K562 (cell line): ENCODE measurements at regions not wholly inside any gene's neighbourhood (a gene's known extent, or its start where the extent isn't known, plus 50 kb on each side); places are given as distances from the start of the nearest gene placed in this dataset.

Source experiments
- ATAC-seq: fragments of 200-7000 bp; cut with Tn5 transposase; 3 replicates; pipeline ENCODE4 v1.9.1; 2020; ENCODE audit warnings: moderate library complexity
- BruUV-seq: library from RNA; stranded (reverse); fragments of 400-500 nt; replicated peaks from 2 replicates; lab custom pipeline; 2021; lab: Mats Ljungman, UMichigan
- CTCF ChIA-PET: fragments of 300-600 bp; formaldehyde crosslinking; extraction: SDS; loops from one replicate; lab custom pipeline; 2021; ENCODE audit warnings: low intra/inter-chr PET ratio; lab: Yijun Ruan, JAX
- POLR2A ChIA-PET: fragments of 300-600, 350-650 bp; sonication (Branson Sonifier 250); formaldehyde crosslinking; extraction: SDS; loops from one replicate; lab custom pipeline; 2021; ENCODE audit warnings: antibody characterized with exemption, inconsistent platforms; lab: Yijun Ruan, JAX
- DNase-seq, 4 experiments: peaks; one replicate each; pipeline versions ENCODE4 v3.0.0 to v3.0.0-alpha.2; 2011 to 2018; ENCODE audit warnings: low spot score in 3 of 4, mixed read lengths in 3 of 4; ENCODE audit errors: extremely low read depth in 1 of 4
- FAIRE-seq: peaks from 2 replicates; lab custom pipeline; 2011; peaks lifted over from hg19 to GRCh38; lab: Jason Lieb, UNC
- H2AFZ ChIP-seq: 2 replicates; pipeline ENCODE4 v1.6.0; 2011; ENCODE audit warnings: low read depth, low read length, control low read depth, inconsistent platforms
- H3K27ac ChIP-seq: fragments of 200-600 bp; 3 replicates; pipeline ENCODE4 v1.8.0; 2011; ENCODE audit warnings: low read depth, mild to moderate bottlenecking, control low read depth, inconsistent platforms, low read length, moderate library complexity, mixed read lengths; ENCODE audit errors: extremely low read depth
- H3K27me3 ChIP-seq, 2 experiments: fragments of 300-600 bp in 1 of 2; 2 replicates in 1 of 2; 3 replicates in 1 of 2; pipeline versions ENCODE4 v1.6.0 to v1.8.0; 2011; ENCODE audit warnings: inconsistent platforms in 2 of 2, low read length in 2 of 2, mild to moderate bottlenecking in 1 of 2, mixed read lengths in 1 of 2, moderate library complexity in 1 of 2; ENCODE audit not compliant: control insufficient read depth in 2 of 2, insufficient read depth in 2 of 2
- H3K36me3 ChIP-seq: fragments of 300-600 bp; 3 replicates; pipeline ENCODE4 v1.8.0; 2011; ENCODE audit warnings: mild to moderate bottlenecking, low read length, inconsistent platforms; ENCODE audit not compliant: control insufficient read depth, insufficient read depth
- H3K4me1 ChIP-seq, 2 experiments: fragments of 200-600 bp in 1 of 2; replicated peaks in 1 of 2; 2 replicates in 1 of 2; 3 replicates in 1 of 2; pipeline versions ENCODE4 v1.5.1 to v1.8.0; 2011; ENCODE audit warnings: inconsistent platforms in 2 of 2, low read length in 2 of 2, mild to moderate bottlenecking in 1 of 2, mixed read lengths in 1 of 2, moderate library complexity in 1 of 2; ENCODE audit not compliant: control insufficient read depth in 2 of 2, insufficient read depth in 2 of 2
- H3K4me2 ChIP-seq: 2 replicates; pipeline ENCODE4 v1.6.1; 2011; ENCODE audit warnings: low read length, control low read depth, inconsistent platforms, mixed read lengths; ENCODE audit not compliant: insufficient read depth
- H3K4me3 ChIP-seq: fragments of 200-600 bp; sonication (generic), shearing (Covaris generic); 2 replicates; pipeline ENCODE4 v1.5.1; 2016; ENCODE audit warnings: control low read depth, inconsistent platforms
- H3K79me2 ChIP-seq: fragments of 200-600 bp; 3 replicates; pipeline ENCODE4 v1.8.0; 2011; ENCODE audit warnings: low read length, inconsistent platforms; ENCODE audit not compliant: control insufficient read depth, insufficient read depth
- H3K9ac ChIP-seq, 2 experiments: 2 replicates each; pipeline versions ENCODE4 v1.6.0 to v1.6.1; 2011; ENCODE audit warnings: low read depth in 2 of 2, low read length in 2 of 2, control low read depth in 1 of 2, inconsistent platforms in 1 of 2, mild to moderate bottlenecking in 1 of 2, mixed read lengths in 1 of 2; ENCODE audit not compliant: insufficient read depth in 1 of 2
- H3K9me1 ChIP-seq: one replicate; pipeline ENCODE4 v1.6.0; 2011; ENCODE audit warnings: inconsistent platforms, mild to moderate bottlenecking, low read length, moderate library complexity; ENCODE audit not compliant: control insufficient read depth, insufficient read depth
- H3K9me3 ChIP-seq: replicated peaks from 2 replicates; pipeline ENCODE4 v1.5.1; 2011; ENCODE audit warnings: low read depth, low read length, inconsistent platforms; ENCODE audit not compliant: control insufficient read depth, insufficient read depth
- H4K20me1 ChIP-seq: replicated peaks from 2 replicates; pipeline ENCODE4 v1.6.1; 2011; ENCODE audit warnings: low read length, inconsistent platforms, mixed read lengths; ENCODE audit not compliant: control insufficient read depth, insufficient read depth
- CBFA2T3 ChIP-seq: fragments of 450-650 bp; IDR thresholded peaks from 2 replicates; pipeline ENCODE4 v1.6.1; 2017
- CBX2 ChIP-seq: fragments of 200-600 bp; sonication (generic); IDR thresholded peaks from one replicate; pipeline ENCODE4 v1.6.1; 2012; ENCODE audit warnings: mild to moderate bottlenecking, low read length, inconsistent platforms; ENCODE audit not compliant: insufficient read depth, poor library complexity, severe bottlenecking
- CHD4 ChIP-seq: fragments of 200-600 bp; sonication (generic); IDR thresholded peaks from 3 replicates; pipeline ENCODE4 v1.6.1; 2012; ENCODE audit warnings: low read depth, mild to moderate bottlenecking, mixed read lengths, low read length, inconsistent platforms; ENCODE audit not compliant: insufficient read depth, insufficient replicate concordance, poor library complexity, severe bottlenecking
- GATAD2A ChIP-seq: fragments of 450-650 bp; IDR thresholded peaks from 2 replicates; pipeline ENCODE4 v1.6.1; 2017
- NCOA4 ChIP-seq: fragments of 450-650 bp; IDR thresholded peaks from 2 replicates; pipeline ENCODE4 v1.6.1; 2018; ENCODE audit warnings: mild to moderate bottlenecking; ENCODE audit not compliant: partially characterized antibody
- PHF20 ChIP-seq: fragments of 450-650 bp; IDR thresholded peaks from 2 replicates; pipeline ENCODE4 v1.6.1; 2018; ENCODE audit not compliant: partially characterized antibody
- POLR2A ChIP-seq: fragments of 450-650 bp; conservative IDR thresholded peaks from 2 replicates; pipeline ENCODE4 v1.6.1; 2016
- PREB ChIP-seq: sonication (generic); formaldehyde crosslinking; IDR thresholded peaks from 2 replicates; pipeline ENCODE4 v1.8.1; 2023; ENCODE audit warnings: mild to moderate bottlenecking, missing genetic modification reagents
- PTTG1 ChIP-seq: fragments of 450-650 bp; IDR thresholded peaks from 2 replicates; pipeline ENCODE4 v1.6.1; 2016; ENCODE audit warnings: low read depth, mild to moderate bottlenecking, missing genetic modification characterization, missing compliant biosample characterization
- RHOXF2B ChIP-seq: fragments of 250-450 bp; sonication (Bioruptor Pico); conservative IDR thresholded peaks from 2 replicates; pipeline ENCODE4 v1.5.1; 2021
- RNF2 ChIP-seq: sonication (generic); IDR thresholded peaks from 2 replicates; pipeline ENCODE4 v1.6.1; 2016
- SETDB1 ChIP-seq: IDR thresholded peaks from one replicate; pipeline ENCODE4 v1.6.1; 2012; ENCODE audit warnings: low read length, control low read depth, inconsistent platforms
- SREBF1 ChIP-seq: fragments of 150-350 bp; IDR thresholded peaks from 2 replicates; pipeline ENCODE4 v1.6.1; 2014; ENCODE audit warnings: antibody characterized with exemption, low read depth, low read length, borderline replicate concordance
- SRSF3 ChIP-seq: fragments of 200-400 bp; formaldehyde crosslinking; IDR thresholded peaks from 2 replicates; pipeline ENCODE4 v1.6.1; 2016; ENCODE audit warnings: mild to moderate bottlenecking, low read length, moderate library complexity; ENCODE audit not compliant: insufficient read depth
- TEAD4 ChIP-seq, 2 experiments: sonication (generic) in 1 of 2; formaldehyde crosslinking in 1 of 2; IDR thresholded peaks; 2 replicates each; pipeline versions ENCODE4 v1.6.1 to v1.8.0; 2012 to 2022; ENCODE audit warnings: borderline replicate concordance in 1 of 2, inconsistent platforms in 1 of 2, low read length in 1 of 2, mild to moderate bottlenecking in 1 of 2, missing genetic modification reagents in 1 of 2
- ZC3H11A ChIP-seq: IDR thresholded peaks from 2 replicates; pipeline ENCODE4 v1.6.1; 2012; ENCODE audit warnings: low read depth, low read length, improper control_type of control experiment
- ZNF124 ChIP-seq: sonication (generic); formaldehyde crosslinking; IDR thresholded peaks from 2 replicates; pipeline ENCODE4 v1.8.1; 2022; ENCODE audit warnings: missing genetic modification reagents
- ZNF224 ChIP-seq: sonication (generic); formaldehyde crosslinking; IDR thresholded peaks from 2 replicates; pipeline ENCODE4 v1.8.0; 2022; ENCODE audit warnings: mild to moderate bottlenecking, missing genetic modification reagents
- ZNF282 ChIP-seq: sonication (generic); formaldehyde crosslinking; IDR thresholded peaks from 2 replicates; pipeline ENCODE4 v1.8.1; 2023; ENCODE audit warnings: missing genetic modification reagents
- ZNF41 ChIP-seq: fragments of 250-450 bp; sonication (Bioruptor Pico); conservative IDR thresholded peaks from 2 replicates; pipeline ENCODE4 v1.4.0; 2020; ENCODE audit warnings: mild to moderate bottlenecking
- ZNF507 ChIP-seq: conservative IDR thresholded peaks from 2 replicates; pipeline ENCODE4 v1.6.1; 2017; ENCODE audit warnings: missing genetic modification characterization, missing compliant biosample characterization
- WGBS: fragments of 100-300 bp; shearing (Covaris generic); methylation state at CpG from one replicate; pipeline ENCODE4 v1.1.6; 2016; ENCODE audit warnings: low coverage, mixed read lengths; ENCODE audit not compliant: insufficient coverage; ENCODE audit errors: missing lambda C conversion rate; 5-methylcytosine and 5-hydroxymethylcytosine counted together
- in situ Hi-C: fragments of 300-500 bp; cut with MboI; formaldehyde crosslinking; loops from 4 replicates; pipeline ENCODE4 v1.15.0; 2018; ENCODE audit warnings: inconsistent platforms, mixed read lengths
- intact Hi-C: fragments of 100-400 bp; cut with micrococcal nuclease; formaldehyde crosslinking; loops from 2 replicates; pipeline ENCODE4 v1.14.2; 2022
- TF ChIP-seq, protein P1 (sequence below): fragments of 450-650 bp; IDR thresholded peaks from 2 replicates; pipeline ENCODE4 v1.6.1; 2016; ENCODE audit warnings: mild to moderate bottlenecking

DNA sequence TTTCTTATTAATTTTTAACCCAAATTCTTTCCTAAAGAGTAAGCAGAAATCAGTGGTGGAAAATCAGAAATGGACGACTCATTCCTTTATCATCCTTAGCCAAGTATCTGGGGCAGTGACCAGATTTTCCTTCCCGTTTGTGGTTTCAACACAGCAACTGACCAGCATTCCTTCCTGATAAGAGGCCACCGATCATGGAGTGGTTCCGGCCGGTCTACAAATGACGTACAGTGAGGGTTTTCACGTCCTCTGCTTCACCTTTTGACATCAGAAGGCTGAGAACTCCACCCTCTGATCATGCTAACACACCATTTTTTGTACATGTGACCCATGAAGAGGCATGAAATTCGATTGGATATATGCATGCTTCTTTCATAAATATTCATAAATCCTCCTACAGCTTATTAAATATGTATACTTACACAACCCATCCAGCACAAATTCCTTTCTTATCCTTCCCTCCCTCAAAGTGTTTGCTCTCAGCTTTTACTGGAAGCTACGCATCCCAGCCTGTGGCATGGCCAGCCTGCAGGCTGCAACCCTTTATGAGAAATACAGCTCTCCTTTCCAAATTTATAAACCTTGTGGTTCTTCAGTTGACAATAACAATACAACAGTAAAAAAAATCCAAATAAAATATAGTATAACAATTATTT is 173.0 kb upstream of the CASK start (continued):
- TF ChIP-seq SRSF3 (no peak), CBFA2T3 (peak; percentile 50), NCOA4 (no peak), CBX2 (no peak), ZNF507 (no peak), TEAD4 (IDR thresholded peaks at IDR 0.05; ENCODE audit: low read length) (peak; percentile 77), TEAD4 (CRISPR knock-in tag; IDR thresholded peaks at IDR 0.05; ENCODE audit: borderline replicate concordance) (no peak), PTTG1 (tag) (no peak), SREBF1 (no peak), ZC3H11A (no peak), PREB (no peak), ZNF41 (CRISPR knock-in tag) (no peak)

- no TSS peak for BruUV-seq
- Histone ChIP-seq H3K4me1 (no peaks in the 10 kb centered on the region), H3K9ac (no peak overlapping the region), H2AFZ (no peak overlapping the region), H3K36me3 (no peaks in the 10 kb centered on the region), H3K9me3 (no peaks in the 10 kb centered on the region), H3K79me2 (no peaks in the 10 kb centered on the region), H3K4me2 (no peak overlapping the region), H3K27ac (no peak overlapping the region), H4K20me1 (no peaks in the 10 kb centered on the region), H3K27me3 (no peaks in the 10 kb centered on the region), H3K9me1 (no peaks in the 10 kb centered on the region), H3K4me3 (no peak overlapping the region)
- intact Hi-C loops (no loop called here), in situ Hi-C loops (no loop called here)
- CTCF ChIA-PET = no interaction called here
- 3% methylated on average over 5 of the region's 5 CpGs for WGBS
- FAIRE-seq (no peak), ATAC-seq (no peak), DNase-seq (no peak)
- POLR2A ChIA-PET = no interaction called here
- no peak for TF ChIP-seq POLR2A
- TF ChIP-seq ZNF124 (CRISPR knock-in tag) = no peak
- TF ChIP-seq, protein P1, sequence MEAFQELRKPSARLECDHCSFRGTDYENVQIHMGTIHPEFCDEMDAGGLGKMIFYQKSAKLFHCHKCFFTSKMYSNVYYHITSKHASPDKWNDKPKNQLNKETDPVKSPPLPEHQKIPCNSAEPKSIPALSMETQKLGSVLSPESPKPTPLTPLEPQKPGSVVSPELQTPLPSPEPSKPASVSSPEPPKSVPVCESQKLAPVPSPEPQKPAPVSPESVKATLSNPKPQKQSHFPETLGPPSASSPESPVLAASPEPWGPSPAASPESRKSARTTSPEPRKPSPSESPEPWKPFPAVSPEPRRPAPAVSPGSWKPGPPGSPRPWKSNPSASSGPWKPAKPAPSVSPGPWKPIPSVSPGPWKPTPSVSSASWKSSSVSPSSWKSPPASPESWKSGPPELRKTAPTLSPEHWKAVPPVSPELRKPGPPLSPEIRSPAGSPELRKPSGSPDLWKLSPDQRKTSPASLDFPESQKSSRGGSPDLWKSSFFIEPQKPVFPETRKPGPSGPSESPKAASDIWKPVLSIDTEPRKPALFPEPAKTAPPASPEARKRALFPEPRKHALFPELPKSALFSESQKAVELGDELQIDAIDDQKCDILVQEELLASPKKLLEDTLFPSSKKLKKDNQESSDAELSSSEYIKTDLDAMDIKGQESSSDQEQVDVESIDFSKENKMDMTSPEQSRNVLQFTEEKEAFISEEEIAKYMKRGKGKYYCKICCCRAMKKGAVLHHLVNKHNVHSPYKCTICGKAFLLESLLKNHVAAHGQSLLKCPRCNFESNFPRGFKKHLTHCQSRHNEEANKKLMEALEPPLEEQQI = no peak
- no peak for TF ChIP-seq GATAD2A
- no peak for TF ChIP-seq RNF2
- TF ChIP-seq SETDB1 = no peak
- TF ChIP-seq ZNF224 (CRISPR knock-in tag) = no peak
- no peak for TF ChIP-seq ZNF282
- TF ChIP-seq CHD4 = no peak
- TF ChIP-seq RHOXF2B (CRISPR knock-in tag) = no peak
- no peak for TF ChIP-seq PHF20
Measured at GRCh38 chrX:42094218-42094617, 170.9 kb upstream of the CASK start.
